Lower leg skin (tissue), 4 donors: ENCODE measurements at regions not wholly inside any gene's neighbourhood (a gene's known extent, or its start where the extent isn't known, plus 50 kb on each side); places are given as distances from the start of the nearest gene placed in this dataset.

Experiments
- DNase-seq, 2 donors: peaks; one replicate each; pipeline ENCODE4 v3.0.0-alpha.2; 2019; ENCODE audit warnings: low spot score in 2 of 2
- H3K4me3 ChIP-seq: fragments of 200-600 bp; sonication (generic); 2 replicates; pipeline ENCODE4 v1.5.1; 2017; ENCODE audit warnings: mild to moderate bottlenecking, low read depth; ENCODE audit not compliant: poor library complexity, severe bottlenecking
- CTCF ChIP-seq, 3 donors: fragments of 450-650 bp; IDR thresholded peaks; one replicate each; pipeline ENCODE4 v1.5.1; 2016; ENCODE audit warnings: antibody characterized with exemption in 3 of 3, mild to moderate bottlenecking in 3 of 3, moderate library complexity in 2 of 3
- POLR2A ChIP-seq, 2 donors: fragments of 450-650 bp; IDR thresholded peaks; one replicate each; pipeline ENCODE4 v1.6.1; 2016 to 2017; ENCODE audit warnings: antibody characterized with exemption in 2 of 2, mild to moderate bottlenecking in 1 of 2, moderate library complexity in 1 of 2
- WGBS, 2 donors: methylation state at CpG; one replicate each; pipeline ENCODE4 v1.1.5; 2018; 5-methylcytosine and 5-hydroxymethylcytosine counted together
- intact Hi-C: fragments of 100-400 bp; cut with DNase I; formaldehyde crosslinking; loops from one replicate; pipeline ENCODE4 v1.15.0; 2023; ENCODE audit warnings: low total_unique reads

- no peak overlapping the region for H3K4me3 ChIP-seq
- WGBS, 2 donors: 90 to 93% methylated on average over 2 of the region's 2 CpGs
- intact Hi-C loops: no loop called here
- no peak for DNase-seq
- no peak for TF ChIP-seq POLR2A (IDR thresholded peaks at IDR 0.05)
- TF ChIP-seq CTCF (IDR thresholded peaks at IDR 0.05): no peak
Measured at GRCh38 chr6:51463321-51463720, 624.1 kb downstream of the PKHD1 start.

DNA sequence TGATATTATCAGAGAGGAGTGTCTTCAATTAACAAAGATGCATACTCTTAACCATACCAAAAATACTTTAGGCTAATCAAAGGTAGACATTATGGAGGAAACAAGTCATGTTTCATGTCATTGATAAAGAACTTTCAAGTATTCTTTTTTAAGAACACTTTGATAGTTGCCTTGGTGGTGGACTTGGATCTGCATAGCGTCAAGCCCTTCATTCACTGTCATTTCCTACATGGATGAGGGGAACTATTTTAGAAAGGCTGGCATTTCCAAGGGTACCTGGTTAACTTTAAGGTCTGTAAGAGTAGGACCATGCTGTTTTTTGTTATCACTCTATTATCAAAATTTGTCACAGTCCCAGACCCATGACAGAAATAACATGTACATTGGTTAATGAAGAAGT lies 622.5 kb downstream of the PKHD1 start:
- 88 to 96% methylated on average over 1 of the region's 1 CpG for WGBS, 2 donors
- no peak for TF ChIP-seq POLR2A (IDR thresholded peaks at IDR 0.05)
- TF ChIP-seq CTCF (IDR thresholded peaks at IDR 0.05): no peak
- no peak overlapping the region for H3K4me3 ChIP-seq
- no peak for DNase-seq
- intact Hi-C loops: no loop called here

DNA sequence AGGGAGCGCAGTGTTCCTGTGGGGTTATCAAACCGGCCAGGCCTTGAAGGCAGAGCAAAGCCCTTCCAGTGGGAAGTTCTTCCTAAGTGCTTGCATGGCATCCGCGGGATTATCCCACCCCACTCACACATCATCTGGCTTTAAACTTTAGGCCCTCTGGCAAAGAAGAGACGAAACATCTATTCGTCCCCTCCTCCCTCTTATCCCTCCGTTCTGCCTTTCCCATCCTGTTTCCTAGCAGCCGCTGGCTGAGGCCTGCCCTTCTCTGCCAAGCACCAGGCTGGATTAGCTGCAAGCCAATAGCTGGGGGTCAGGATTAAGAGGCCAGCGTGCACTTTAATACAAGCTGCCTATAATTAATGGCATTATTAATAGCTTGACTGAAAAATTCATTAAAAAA lies 621.0 kb downstream of the PKHD1 start:
- intact Hi-C loops: no loop called here
- 52 to 56% methylated on average over 9 of the region's 9 CpGs for WGBS, 2 donors
- DNase-seq: no peak
- no peak for TF ChIP-seq POLR2A (IDR thresholded peaks at IDR 0.05)
- no peak for TF ChIP-seq CTCF (IDR thresholded peaks at IDR 0.05)
- no peak overlapping the region for H3K4me3 ChIP-seq

DNA sequence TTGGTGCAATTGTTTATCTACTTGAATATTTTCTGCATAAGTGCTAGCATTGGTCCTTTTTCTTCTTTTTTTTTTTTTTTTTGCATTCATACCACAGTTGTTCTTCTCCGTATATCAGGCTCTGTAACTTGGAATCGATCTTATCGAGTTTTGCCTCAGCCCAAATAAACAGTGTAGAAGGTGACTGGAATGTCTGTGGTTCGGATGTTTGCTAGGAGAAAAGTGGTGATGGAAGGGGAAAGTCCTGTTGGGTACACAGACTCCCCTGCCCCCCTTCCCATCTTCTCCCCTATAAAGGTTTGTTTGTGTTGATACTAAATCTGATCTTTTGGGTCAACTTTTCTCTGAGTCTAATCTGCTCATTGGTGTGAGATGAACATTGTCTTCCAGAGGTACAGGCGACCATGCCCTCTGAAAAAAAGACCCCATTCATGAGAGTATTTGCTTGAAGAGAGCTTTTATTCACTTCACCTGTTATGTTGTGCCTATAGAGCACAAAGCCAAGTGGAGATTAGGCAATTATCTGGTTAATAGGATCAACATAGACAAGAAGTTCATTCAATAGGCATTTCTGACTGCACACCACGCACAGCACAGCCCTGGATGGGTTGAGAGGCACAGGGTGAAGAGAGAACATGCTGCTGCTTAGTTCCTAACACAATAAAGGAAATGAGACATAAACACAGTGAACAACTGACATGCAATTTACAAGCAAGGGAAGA lies 620.0 kb downstream of the PKHD1 start:
- intact Hi-C loops: no loop called here
- TF ChIP-seq POLR2A (IDR thresholded peaks at IDR 0.05): no peak
- TF ChIP-seq CTCF (IDR thresholded peaks at IDR 0.05): no peak
- no peak for DNase-seq
- no peak overlapping the region for H3K4me3 ChIP-seq
- WGBS, 2 donors: 73 to 78% methylated on average over 6 of the region's 6 CpGs

DNA sequence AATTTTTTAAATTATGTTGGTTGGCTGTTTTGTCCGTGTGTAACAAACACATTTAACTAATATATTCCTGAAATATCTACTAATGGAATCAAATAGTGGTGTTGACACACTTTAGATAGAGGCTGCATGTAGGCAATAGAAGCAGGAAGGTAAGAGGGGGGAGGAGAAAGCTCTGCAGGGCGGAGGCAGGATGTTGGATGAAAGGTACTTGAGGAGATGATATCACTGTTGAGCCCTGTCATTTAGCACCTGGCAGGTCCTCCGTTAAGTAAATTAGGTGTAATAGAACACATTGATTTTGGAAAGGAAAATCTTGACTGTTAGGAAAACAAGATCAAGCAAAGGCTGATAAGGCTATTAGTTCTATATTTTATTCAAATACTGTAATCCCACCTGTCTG lies 618.7 kb downstream of the PKHD1 start:
- H3K4me3 ChIP-seq: no peak overlapping the region
- WGBS, 2 donors: 40 to 50% methylated on average over 3 of the region's 3 CpGs
- TF ChIP-seq POLR2A (IDR thresholded peaks at IDR 0.05) (no peak), CTCF (IDR thresholded peaks at IDR 0.05) (no peak)
- intact Hi-C loops: no loop called here
- DNase-seq: no peak
